Trophoblast cell (in vitro differentiated cells and primary cell): ENCODE measurements at regions not wholly inside any gene's neighbourhood (a gene's known extent, or its start where the extent isn't known, plus 50 kb on each side); places are given as distances from the start of the nearest gene placed in this dataset.
A peak's percentile ranks its signal among the peaks of the same experiment; 100 is the strongest.

ENCODE experiments used
- DNase-seq, 2 donors: peaks; one replicate each; pipeline ENCODE4 v3.0.0-alpha.2; 2016
- H2AFZ ChIP-seq: 2 replicates; pipeline ENCODE4 v1.6.1; 2013; ENCODE audit warnings: low read length, moderate library complexity, mild to moderate bottlenecking; ENCODE audit not compliant: insufficient read depth, poor library complexity
- H2AK5ac ChIP-seq: 2 replicates; pipeline ENCODE4 v1.6.1; 2013; ENCODE audit warnings: mild to moderate bottlenecking, low read length
- H2BK120ac ChIP-seq: 2 replicates; pipeline ENCODE4 v1.6.1; 2013; ENCODE audit warnings: low read length, mild to moderate bottlenecking, moderate library complexity; ENCODE audit not compliant: insufficient read depth, poor library complexity
- H2BK12ac ChIP-seq: 2 replicates; pipeline ENCODE4 v1.6.1; 2013; ENCODE audit warnings: mild to moderate bottlenecking, low read length, moderate library complexity
- H2BK5ac ChIP-seq: 2 replicates; pipeline ENCODE4 v1.6.1; 2013; ENCODE audit warnings: low read length, low read depth, moderate library complexity, mild to moderate bottlenecking; ENCODE audit not compliant: poor library complexity
- H3K14ac ChIP-seq: 2 replicates; pipeline ENCODE4 v1.6.1; 2013; ENCODE audit warnings: mild to moderate bottlenecking, low read length
- H3K18ac ChIP-seq: 2 replicates; pipeline ENCODE4 v1.6.1; 2013; ENCODE audit warnings: mild to moderate bottlenecking, low read length
- H3K23ac ChIP-seq: 2 replicates; pipeline ENCODE4 v1.6.1; 2013; ENCODE audit warnings: low read length
- H3K27ac ChIP-seq: 2 replicates; pipeline ENCODE4 v1.5.1; 2013; ENCODE audit warnings: low read depth, mild to moderate bottlenecking, inconsistent platforms, low read length, moderate library complexity
- H3K27me3 ChIP-seq: 2 replicates; pipeline ENCODE4 v1.6.1; 2013; ENCODE audit warnings: inconsistent platforms, mild to moderate bottlenecking, low read length, moderate library complexity; ENCODE audit not compliant: insufficient read depth
- H3K36me3 ChIP-seq, 2 experiments: 1 replicate in 1 of 2; 2 replicates in 1 of 2; pipeline ENCODE4 v1.6.1; 2013; ENCODE audit warnings: low read length in 2 of 2, mild to moderate bottlenecking in 2 of 2, moderate library complexity in 1 of 2; ENCODE audit not compliant: insufficient read depth in 2 of 2, control insufficient read depth in 1 of 2
- H3K4ac ChIP-seq: 2 replicates; pipeline ENCODE4 v1.6.1; 2013; ENCODE audit warnings: low read depth, mild to moderate bottlenecking, low read length, moderate library complexity
- H3K4me1 ChIP-seq, 2 experiments: 1 replicate in 1 of 2; 2 replicates in 1 of 2; pipeline ENCODE4 v1.6.1; 2013; ENCODE audit warnings: low read length in 2 of 2, mild to moderate bottlenecking in 2 of 2, moderate library complexity in 1 of 2; ENCODE audit not compliant: insufficient read depth in 2 of 2, control insufficient read depth in 1 of 2
- H3K4me2 ChIP-seq: 2 replicates; pipeline ENCODE4 v1.6.1; 2013; ENCODE audit warnings: inconsistent platforms, mild to moderate bottlenecking, low read length, moderate library complexity
- H3K4me3 ChIP-seq: 2 replicates; pipeline ENCODE4 v1.5.1; 2013; ENCODE audit warnings: mild to moderate bottlenecking, low read depth, low read length, inconsistent platforms
- H3K79me1 ChIP-seq: one replicate; pipeline ENCODE4 v1.6.1; 2013; ENCODE audit warnings: low read length
- H3K79me2 ChIP-seq: 2 replicates; pipeline ENCODE4 v1.6.1; 2013; ENCODE audit warnings: low read length, mild to moderate bottlenecking; ENCODE audit not compliant: control insufficient read depth, insufficient read depth, poor library complexity
- H3K9ac ChIP-seq: 2 replicates; pipeline ENCODE4 v1.6.1; 2013; ENCODE audit warnings: mild to moderate bottlenecking, low read length
- H3K9me3 ChIP-seq: 2 replicates; pipeline ENCODE4 v1.6.1; 2013; ENCODE audit warnings: low read depth, mild to moderate bottlenecking, control low read depth, inconsistent platforms, low read length; ENCODE audit not compliant: insufficient read depth
- H4K12ac ChIP-seq: 2 replicates; pipeline ENCODE4 v1.6.1; 2013; ENCODE audit warnings: low read depth, mild to moderate bottlenecking, low read length, moderate library complexity
- H4K8ac ChIP-seq: 2 replicates; pipeline ENCODE4 v1.6.1; 2013; ENCODE audit warnings: low read depth, mild to moderate bottlenecking, low read length, moderate library complexity
- H4K91ac ChIP-seq: one replicate; pipeline ENCODE4 v1.6.1; 2013; ENCODE audit warnings: low read depth, mild to moderate bottlenecking, low read length, moderate library complexity
- WGBS: extraction: QIAGEN DNeasy Blood & Tissue Kit; methylation state at CpG from one replicate; pipeline ENCODE4 v1.1.7; 2013; ENCODE audit warnings: missing lambda C conversion rate; ENCODE audit not compliant: insufficient read length, insufficient coverage; ENCODE audit errors: extremely low coverage; 5-methylcytosine and 5-hydroxymethylcytosine counted together

DNA sequence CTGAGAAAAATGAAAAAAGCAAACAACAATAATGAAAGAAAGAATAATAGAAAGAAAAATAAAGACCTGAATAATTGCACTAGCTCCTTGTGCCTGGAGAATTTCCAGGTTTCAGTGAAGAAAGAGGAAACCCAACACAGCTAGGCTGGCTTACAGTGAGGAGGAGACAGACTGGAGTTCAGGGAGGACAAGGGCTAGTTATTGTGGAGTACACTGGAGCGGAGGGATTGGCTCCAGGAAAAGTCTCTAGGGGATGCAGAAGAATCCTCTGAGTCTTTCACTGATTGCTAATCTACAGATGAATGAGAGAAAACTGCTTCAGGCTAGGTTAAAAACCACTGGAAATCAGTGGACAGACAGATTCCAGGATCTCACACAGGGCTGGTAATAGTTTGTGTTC is 163.6 kb upstream of the RBMS1 start:
- no peaks in the 10 kb centered on the region for H3K9me3 ChIP-seq
- H3K4ac ChIP-seq = no peak overlapping the region
- no peaks in the 10 kb centered on the region for H3K36me3 ChIP-seq
- no peaks in the 10 kb centered on the region for H3K27me3 ChIP-seq
- no CpG with 5 or more reads among the region's 1 CpG for WGBS
- H3K79me2 ChIP-seq = no peaks in the 10 kb centered on the region
- no peak overlapping the region for H3K23ac ChIP-seq
- no peak overlapping the region for H3K18ac ChIP-seq
- H3K9ac ChIP-seq = no peak overlapping the region
- no peak overlapping the region for H3K4me3 ChIP-seq
- no peak overlapping the region for H4K12ac ChIP-seq
- no peak overlapping the region for H2BK12ac ChIP-seq
- no peak overlapping the region for H2BK5ac ChIP-seq
- H4K91ac ChIP-seq = no peak overlapping the region
- H3K4me1 ChIP-seq = peaks cover 3% of the 10 kb centered on the region in 2 experiments
- no peak overlapping the region for H3K4me2 ChIP-seq
- H3K27ac ChIP-seq = peak overlapping the region; percentile 70
- H2AFZ ChIP-seq = no peak overlapping the region
- H2AK5ac ChIP-seq = no peak overlapping the region
- H4K8ac ChIP-seq = no peak overlapping the region
- H3K14ac ChIP-seq = no peak overlapping the region
- DNase-seq = peak in 1 of 2 donors; percentile 25
- H2BK120ac ChIP-seq = no peak overlapping the region
- no peaks in the 10 kb centered on the region for H3K79me1 ChIP-seq

DNA sequence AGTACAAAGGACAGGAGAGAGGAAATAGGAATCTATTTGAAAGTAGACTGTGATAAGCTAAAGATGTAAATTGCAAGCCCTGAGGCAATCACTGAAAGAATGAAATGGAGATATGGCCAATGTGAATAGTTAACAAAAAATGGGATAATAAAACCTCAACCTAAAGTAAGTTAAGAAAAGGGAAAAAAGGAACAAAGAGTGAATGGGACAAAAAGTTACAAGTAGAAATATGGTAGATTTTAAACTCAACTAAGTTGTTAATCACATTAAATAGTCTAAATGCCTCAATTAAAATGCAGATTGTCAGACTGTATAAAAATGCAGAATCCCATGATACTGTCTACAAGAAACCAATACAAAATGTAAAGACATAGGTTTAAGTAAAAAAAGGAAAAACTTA is 165.2 kb upstream of the RBMS1 start:
- Histone ChIP-seq H3K27ac (no peak overlapping the region), H3K18ac (no peak overlapping the region), H3K14ac (no peak overlapping the region), H4K91ac (no peak overlapping the region), H3K4me3 (no peak overlapping the region), H3K4me2 (no peak overlapping the region), H3K79me2 (no peaks in the 10 kb centered on the region), H3K27me3 (no peaks in the 10 kb centered on the region), H3K4ac (no peak overlapping the region), H2BK12ac (no peak overlapping the region), H2AK5ac (no peak overlapping the region), H3K36me3 (no peaks in the 10 kb centered on the region), H2AFZ (no peak overlapping the region), H2BK120ac (no peak overlapping the region), H3K4me1 (peaks cover 3% of the 10 kb centered on the region in 2 experiments), H4K12ac (no peak overlapping the region), H3K23ac (no peak overlapping the region), H3K9ac (no peak overlapping the region), H3K9me3 (no peaks in the 10 kb centered on the region), H4K8ac (no peak overlapping the region), H2BK5ac (no peak overlapping the region), H3K79me1 (no peaks in the 10 kb centered on the region)
- peak in 1 of 2 donors; percentile 45 for DNase-seq

DNA sequence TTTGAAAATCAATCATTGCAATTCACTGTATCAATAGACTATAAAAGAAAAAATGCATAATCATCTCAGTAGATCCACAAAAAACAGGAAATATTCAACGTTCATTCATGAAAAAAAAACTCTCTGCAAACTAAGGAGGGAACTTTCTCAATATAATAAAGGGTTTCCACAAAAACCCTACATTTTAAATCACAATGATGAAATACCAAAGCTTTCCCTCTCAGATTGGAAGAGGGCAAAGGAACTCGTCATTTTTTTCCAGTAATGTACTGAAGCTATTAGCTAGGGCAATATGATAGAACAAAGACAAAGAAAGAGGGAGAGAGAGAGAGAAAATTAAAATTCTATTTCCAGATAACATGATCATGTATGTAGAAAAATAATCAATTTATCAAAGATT is 167.1 kb upstream of the RBMS1 start:
- Histone ChIP-seq H3K18ac (no peak overlapping the region), H3K79me1 (no peaks in the 10 kb centered on the region), H3K79me2 (no peaks in the 10 kb centered on the region), H3K36me3 (no peaks in the 10 kb centered on the region), H3K4me2 (no peak overlapping the region), H3K27ac (no peak overlapping the region), H2AK5ac (no peak overlapping the region), H4K91ac (no peak overlapping the region), H4K8ac (no peak overlapping the region), H3K9me3 (no peaks in the 10 kb centered on the region), H2AFZ (no peak overlapping the region), H3K14ac (no peak overlapping the region), H2BK12ac (no peak overlapping the region), H2BK120ac (no peak overlapping the region), H3K4ac (no peak overlapping the region), H3K9ac (no peak overlapping the region), H2BK5ac (no peak overlapping the region), H3K23ac (no peak overlapping the region), H3K4me3 (no peak overlapping the region), H3K27me3 (no peaks in the 10 kb centered on the region), H3K4me1 (peaks cover 1 to 3% of the 10 kb centered on the region in 2 experiments), H4K12ac (no peak overlapping the region)
- no peak for DNase-seq
- WGBS = no CpG with 5 or more reads among the region's 2 CpGs

DNA sequence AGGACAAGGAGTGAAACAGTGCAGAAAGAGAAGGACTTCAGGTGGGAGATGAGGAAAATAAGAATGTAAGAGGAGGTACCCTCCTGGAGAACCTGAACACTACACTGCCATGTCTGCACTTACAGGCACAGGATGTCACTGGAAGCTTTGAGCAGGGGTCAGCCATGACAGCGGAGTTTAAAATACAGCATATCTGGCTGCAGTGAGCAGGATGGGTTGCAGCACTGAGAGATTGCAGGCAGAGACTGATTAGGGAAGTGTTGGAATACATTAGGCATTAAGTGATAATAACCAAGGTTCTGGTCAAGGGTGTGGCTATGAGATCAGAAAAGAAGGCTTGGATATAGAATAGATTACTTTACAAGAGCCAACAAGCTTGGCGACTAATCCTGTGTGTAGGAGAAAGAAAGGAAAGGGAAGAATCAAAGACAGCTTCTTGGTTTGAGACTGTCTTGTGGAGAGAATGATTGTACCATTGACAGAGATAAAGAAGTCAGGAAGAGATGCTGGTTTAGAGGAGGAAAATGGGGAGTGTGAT is 171.1 kb upstream of the RBMS1 start:
- no peak overlapping the region for H2AFZ ChIP-seq
- H3K9ac ChIP-seq = no peak overlapping the region
- no peaks in the 10 kb centered on the region for H3K9me3 ChIP-seq
- H3K18ac ChIP-seq = no peak overlapping the region
- no CpG with 5 or more reads among the region's 2 CpGs for WGBS
- no peak overlapping the region for H4K8ac ChIP-seq
- no peaks in the 10 kb centered on the region for H3K27me3 ChIP-seq
- no peak overlapping the region for H3K4me2 ChIP-seq
- DNase-seq = no peak
- no peak overlapping the region for H3K4ac ChIP-seq
- no peak overlapping the region for H4K12ac ChIP-seq
- peaks cover 0 to 2% of the 10 kb centered on the region in 2 experiments for H3K4me1 ChIP-seq
- no peak overlapping the region for H2BK12ac ChIP-seq
- no peak overlapping the region for H3K14ac ChIP-seq
- H3K27ac ChIP-seq = no peak overlapping the region
- H3K23ac ChIP-seq = no peak overlapping the region
- H2BK120ac ChIP-seq = no peak overlapping the region
- no peak overlapping the region for H4K91ac ChIP-seq
- H3K36me3 ChIP-seq = no peaks in the 10 kb centered on the region
- H3K79me1 ChIP-seq = no peaks in the 10 kb centered on the region
- no peak overlapping the region for H2AK5ac ChIP-seq
- no peak overlapping the region for H3K4me3 ChIP-seq
- H3K79me2 ChIP-seq = no peaks in the 10 kb centered on the region
- H2BK5ac ChIP-seq = no peak overlapping the region
